Smooth muscle cell (in vitro differentiated cells): ENCODE measurements at regions not wholly inside any gene's neighbourhood (a gene's known extent, or its start where the extent isn't known, plus 50 kb on each side); places are given as distances from the start of the nearest gene placed in this dataset.

Experiments used
- DNase-seq: peaks from one replicate; lab custom pipeline; 2025; ENCODE audit not compliant: unreplicated experiment; lab: John Stamatoyannopoulos, UW
- H2AFZ ChIP-seq: fragments of 200-600 bp; sonication (generic); 2 replicates; pipeline ENCODE4 v1.6.0; 2016; ENCODE audit warnings: antibody characterized with exemption, low read depth, mild to moderate bottlenecking
- H3F3A ChIP-seq: fragments of 200-600 bp; sonication (generic); 2 replicates; pipeline ENCODE4 v1.6.0; 2017; ENCODE audit warnings: antibody characterized with exemption, low read depth
- H3K27ac ChIP-seq: fragments of 200-600 bp; sonication (generic); 2 replicates; pipeline ENCODE4 v1.5.1; 2016; ENCODE audit warnings: low read depth, mild to moderate bottlenecking
- H3K27me3 ChIP-seq: fragments of 200-600 bp; sonication (generic); 2 replicates; pipeline ENCODE4 v1.6.1; 2016; ENCODE audit warnings: low read depth, mild to moderate bottlenecking
- H3K36me3 ChIP-seq: fragments of 200-600 bp; sonication (generic); 2 replicates; pipeline ENCODE4 v1.5.1; 2016; ENCODE audit warnings: low read depth
- H3K4me1 ChIP-seq: fragments of 200-600 bp; sonication (generic); 2 replicates; pipeline ENCODE4 v1.5.1; 2016; ENCODE audit warnings: low read depth
- H3K4me2 ChIP-seq: fragments of 200-600 bp; sonication (generic); 2 replicates; pipeline ENCODE4 v1.6.0; 2016; ENCODE audit warnings: mild to moderate bottlenecking
- H3K4me3 ChIP-seq: fragments of 200-600 bp; sonication (generic); 2 replicates; pipeline ENCODE4 v1.5.1; 2016; ENCODE audit warnings: mild to moderate bottlenecking
- H3K79me2 ChIP-seq: fragments of 200-600 bp; sonication (generic); 2 replicates; pipeline ENCODE4 v1.6.0; 2016; ENCODE audit warnings: low read depth, mild to moderate bottlenecking
- H3K9ac ChIP-seq: fragments of 200-600 bp; sonication (generic); 2 replicates; pipeline ENCODE4 v1.6.0; 2016; ENCODE audit warnings: low read depth
- H3K9me3 ChIP-seq: fragments of 200-600 bp; sonication (generic); replicated peaks from 2 replicates; pipeline ENCODE4 v1.5.1; 2016; ENCODE audit warnings: low read depth
- H4K20me1 ChIP-seq: fragments of 200-600 bp; sonication (generic); 2 replicates; pipeline ENCODE4 v1.6.0; 2016; ENCODE audit warnings: low read depth
- CTCF ChIP-seq: fragments of 200-600 bp; sonication (generic); IDR thresholded peaks from 2 replicates; pipeline ENCODE4 v1.5.1; 2017; ENCODE audit warnings: borderline replicate concordance, mild to moderate bottlenecking, antibody characterized with exemption; ENCODE audit not compliant: insufficient read depth, poor library complexity, severe bottlenecking
- WGBS: methylation state at CpG from one replicate; pipeline ENCODE4 v1.1.7; 2016; ENCODE audit warnings: low lambda C conversion rate; 5-methylcytosine and 5-hydroxymethylcytosine counted together

GRCh38 chr4:107379054-107379869 is 340.8 kb downstream of the PAPSS1 start:
- WGBS: 53% methylated on average over 5 of the region's 5 CpGs
- H3K79me2 ChIP-seq: no peaks in the 10 kb centered on the region
- no peak overlapping the region for H3K4me2 ChIP-seq
- no peak overlapping the region for H3K4me3 ChIP-seq
- H3K4me1 ChIP-seq: peaks cover 10% of the 10 kb centered on the region
- H3K27me3 ChIP-seq: no peaks in the 10 kb centered on the region
- H4K20me1 ChIP-seq: no peaks in the 10 kb centered on the region
- no peaks in the 10 kb centered on the region for H3K36me3 ChIP-seq
- TF ChIP-seq CTCF: peak; percentile 25
- H2AFZ ChIP-seq: peak overlapping the region; percentile 94
- peak overlapping the region; percentile 87 for H3K27ac ChIP-seq
- no peak for DNase-seq
- peak overlapping the region; percentile 80 for H3K9ac ChIP-seq
- H3K9me3 ChIP-seq: no peaks in the 10 kb centered on the region
- H3F3A ChIP-seq: no peaks in the 10 kb centered on the region

- Histone ChIP-seq H3K79me2 (no peaks in the 10 kb centered on the region), H3K9ac (no peak overlapping the region), H3F3A (no peaks in the 10 kb centered on the region), H3K9me3 (no peaks in the 10 kb centered on the region), H3K27me3 (no peaks in the 10 kb centered on the region), H3K36me3 (no peaks in the 10 kb centered on the region), H4K20me1 (no peaks in the 10 kb centered on the region), H3K4me3 (no peak overlapping the region), H3K27ac (no peak overlapping the region), H3K4me1 (peaks cover 10% of the 10 kb centered on the region), H3K4me2 (no peak overlapping the region), H2AFZ (peak overlapping the region; percentile 64)
- WGBS: 73% methylated on average over 1 of the region's 1 CpG
- no peak for TF ChIP-seq CTCF
- DNase-seq: no peak
Measured at GRCh38 chr4:107376293-107376692, 340.2 kb upstream of the DKK2 start.

GRCh38 chr4:107366900-107367299 is 330.8 kb upstream of the DKK2 start:
- TF ChIP-seq CTCF: no peak
- no peak overlapping the region for H3K27ac ChIP-seq
- H3K79me2 ChIP-seq: no peaks in the 10 kb centered on the region
- no peaks in the 10 kb centered on the region for H3K9me3 ChIP-seq
- H3K36me3 ChIP-seq: no peaks in the 10 kb centered on the region
- H3K4me3 ChIP-seq: no peak overlapping the region
- H3K27me3 ChIP-seq: no peaks in the 10 kb centered on the region
- H2AFZ ChIP-seq: no peak overlapping the region
- no peaks in the 10 kb centered on the region for H3K4me1 ChIP-seq
- H3K9ac ChIP-seq: no peak overlapping the region
- no peaks in the 10 kb centered on the region for H4K20me1 ChIP-seq
- H3K4me2 ChIP-seq: no peak overlapping the region
- no peaks in the 10 kb centered on the region for H3F3A ChIP-seq
- DNase-seq: no peak
